CD14-positive monocyte (primary cell): ENCODE measurements at regions not wholly inside any gene's neighbourhood (a gene's known extent, or its start where the extent isn't known, plus 50 kb on each side); places are given as distances from the start of the nearest gene placed in this dataset.

Source experiments
- DNase-seq, 3 donors: peaks; one replicate each; pipeline ENCODE4 v3.0.0-alpha.2; 2011 to 2022
- H2AFZ ChIP-seq: 2 replicates; pipeline ENCODE4 v1.6.0; 2012; ENCODE audit warnings: mild to moderate bottlenecking, low read depth, low read length, inconsistent platforms; ENCODE audit not compliant: insufficient read depth, poor library complexity, severe bottlenecking
- H3K27ac ChIP-seq, 2 donors: 1 replicate in 1 of 2; 2 replicates in 1 of 2; pipeline ENCODE4 v1.5.1; 2012 to 2013; ENCODE audit warnings: low read length in 2 of 2, control low read depth in 1 of 2, inconsistent platforms in 1 of 2, low read depth in 1 of 2, mild to moderate bottlenecking in 1 of 2
- H3K27me3 ChIP-seq, 2 donors: one replicate each; pipeline versions ENCODE4 v1.6.0 to v1.6.1; 2011 to 2013; ENCODE audit warnings: low read length in 2 of 2; ENCODE audit not compliant: control insufficient read depth in 2 of 2, insufficient read depth in 2 of 2
- H3K36me3 ChIP-seq, 2 donors: replicated peaks in 1 of 2; 1 replicate in 1 of 2; 2 replicates in 1 of 2; pipeline versions ENCODE4 v1.5.1 to v1.6.1; 2012 to 2013; ENCODE audit warnings: low read length in 2 of 2, control low read depth in 1 of 2, inconsistent platforms in 1 of 2, mild to moderate bottlenecking in 1 of 2; ENCODE audit not compliant: insufficient read depth in 2 of 2, control insufficient read depth in 1 of 2
- H3K4me1 ChIP-seq, 2 donors: 1 replicate in 1 of 2; 2 replicates in 1 of 2; pipeline versions ENCODE4 v1.5.1 to v1.6.1; 2012 to 2013; ENCODE audit warnings: low read length in 2 of 2, control low read depth in 1 of 2, inconsistent platforms in 1 of 2, mild to moderate bottlenecking in 1 of 2, moderate library complexity in 1 of 2; ENCODE audit not compliant: insufficient read depth in 2 of 2, control insufficient read depth in 1 of 2
- H3K4me2 ChIP-seq: replicated peaks from 2 replicates; pipeline ENCODE3; 2012; ENCODE audit warnings: low read length, moderate library complexity, mild to moderate bottlenecking; ENCODE audit not compliant: poor library complexity, severe bottlenecking; ENCODE audit errors: extremely low read depth
- H3K4me3 ChIP-seq, 3 experiments: fragments of 200-600 bp in 1 of 3; sonication (generic) in 1 of 3; replicated peaks in 1 of 3; 1 replicate in 2 of 3; 2 replicates in 1 of 3; pipeline ENCODE4 v1.5.1; 2011 to 2013; ENCODE audit warnings: low read length in 3 of 3, mild to moderate bottlenecking in 3 of 3, control low read depth in 2 of 3, low read depth in 2 of 3, inconsistent platforms in 1 of 3, moderate library complexity in 1 of 3
- H3K79me2 ChIP-seq: 2 replicates; pipeline ENCODE4 v1.6.0; 2012; ENCODE audit warnings: mild to moderate bottlenecking, control low read depth, inconsistent platforms, low read length, moderate library complexity; ENCODE audit not compliant: insufficient read depth
- H3K9ac ChIP-seq: 2 replicates; pipeline ENCODE4 v1.6.0; 2017; ENCODE audit warnings: low read length, mild to moderate bottlenecking; ENCODE audit not compliant: insufficient read depth, poor library complexity, severe bottlenecking
- H3K9me3 ChIP-seq, 2 donors: replicated peaks in 1 of 2; 1 replicate in 1 of 2; 2 replicates in 1 of 2; pipeline versions ENCODE4 v1.5.1 to v1.6.1; 2012 to 2013; ENCODE audit warnings: low read length in 2 of 2, control low read depth in 1 of 2; ENCODE audit not compliant: control insufficient read depth in 1 of 2, insufficient read depth in 1 of 2
- H4K20me1 ChIP-seq: 2 replicates; pipeline ENCODE4 v1.6.0; 2012; ENCODE audit warnings: mild to moderate bottlenecking, low read length, control low read depth, moderate library complexity; ENCODE audit not compliant: insufficient read depth
- H3K27ac Mint-ChIP-seq, 7 donors: one replicate each; pipeline ENCODE4 v1.8.0; 2020; ENCODE audit warnings: mild to moderate bottlenecking in 7 of 7, mixed read lengths in 7 of 7, moderate library complexity in 6 of 7, inconsistent platforms in 2 of 7
- H3K27me3 Mint-ChIP-seq, 3 donors: one replicate each; pipeline ENCODE4 v1.8.0; 2021 to 2022; ENCODE audit warnings: low read depth in 3 of 3, mild to moderate bottlenecking in 3 of 3, mixed read lengths in 3 of 3, moderate library complexity in 3 of 3, inconsistent platforms in 1 of 3
- H3K36me3 Mint-ChIP-seq, 2 donors: one replicate each; pipeline ENCODE4 v1.8.0; 2020; ENCODE audit warnings: mixed read lengths in 2 of 2, inconsistent platforms in 1 of 2, mild to moderate bottlenecking in 1 of 2
- H3K4me1 Mint-ChIP-seq: one replicate; pipeline ENCODE4 v1.8.0; 2020; ENCODE audit warnings: mild to moderate bottlenecking, mixed read lengths
- H3K4me3 Mint-ChIP-seq, 2 donors: one replicate each; pipeline ENCODE4 v1.8.0; 2020; ENCODE audit warnings: mild to moderate bottlenecking in 2 of 2, mixed read lengths in 2 of 2, moderate library complexity in 1 of 2
- H3K9me3 Mint-ChIP-seq, 7 donors: one replicate each; pipeline ENCODE4 v1.8.0; 2020 to 2022; ENCODE audit warnings: mixed read lengths in 7 of 7, mild to moderate bottlenecking in 6 of 7, moderate library complexity in 6 of 7, inconsistent platforms in 2 of 7
- CTCF ChIP-seq: fragments of 200-600 bp; IDR thresholded peaks from one replicate; pipeline ENCODE4 v1.8.0; 2022; ENCODE audit warnings: antibody characterized with exemption, mild to moderate bottlenecking
- WGBS: methylation state at CpG from one replicate; pipeline ENCODE4 v1.1.5; 2013; ENCODE audit warnings: missing lambda C conversion rate; ENCODE audit not compliant: insufficient coverage; 5-methylcytosine and 5-hydroxymethylcytosine counted together
- intact Hi-C, 2 donors: fragments of 100-400 bp; cut with micrococcal nuclease; formaldehyde crosslinking; loops; one replicate each; pipeline versions ENCODE4 v1.15.0 to v1.15.1; 2023

GRCh38 chr20:30610751-30611150 lies 646.7 kb upstream of the DEFB115 start:
- intact Hi-C loops, result no loop called here
- H3K4me1 ChIP-seq, result no peaks in the 10 kb centered on the region
- TF ChIP-seq CTCF, result no peak
- no peak for DNase-seq
- WGBS, result 96% methylated on average over 2 of the region's 4 CpGs
- H3K79me2 ChIP-seq, result no peaks in the 10 kb centered on the region
- no peak overlapping the region for H3K9ac ChIP-seq
- Mint-ChIP-seq H3K4me3 (no peak overlapping the region), H3K27me3 (peaks cover 0 to 2% (median 2%) of the 10 kb centered on the region in 3 donors), H3K27ac (no peak overlapping the region), H3K9me3 (peaks cover 7 to 55% (median 28%) of the 10 kb centered on the region in 7 donors), H3K36me3 (no peaks in the 10 kb centered on the region), H3K4me1 (no peaks in the 10 kb centered on the region)
- H3K36me3 ChIP-seq, result no peaks in the 10 kb centered on the region
- H2AFZ ChIP-seq, result no peak overlapping the region
- no peaks in the 10 kb centered on the region for H3K27me3 ChIP-seq
- no peak overlapping the region for H3K27ac ChIP-seq
- H3K4me2 ChIP-seq, result no peak overlapping the region
- H4K20me1 ChIP-seq, result no peaks in the 10 kb centered on the region
- no peak overlapping the region for H3K4me3 ChIP-seq
- peaks cover 53 to 73% of the 10 kb centered on the region in 2 donors for H3K9me3 ChIP-seq

- no peak overlapping the region for H3K9ac ChIP-seq
- H3K36me3 Mint-ChIP-seq, result no peaks in the 10 kb centered on the region
- no peak for DNase-seq
- H3K4me2 ChIP-seq, result no peak overlapping the region
- no peaks in the 10 kb centered on the region for H3K27me3 ChIP-seq
- no peaks in the 10 kb centered on the region for H3K4me1 ChIP-seq
- no peak overlapping the region for H3K4me3 Mint-ChIP-seq
- peaks cover 10 to 61% (median 32%) of the 10 kb centered on the region in 7 donors for H3K9me3 Mint-ChIP-seq
- H3K4me1 Mint-ChIP-seq, result no peaks in the 10 kb centered on the region
- TF ChIP-seq CTCF, result no peak
- H2AFZ ChIP-seq, result no peak overlapping the region
- peaks cover 0 to 2% (median 2%) of the 10 kb centered on the region in 3 donors for H3K27me3 Mint-ChIP-seq
- peaks cover 60 to 74% of the 10 kb centered on the region in 2 donors for H3K9me3 ChIP-seq
- H3K27ac Mint-ChIP-seq, result no peak overlapping the region
- H4K20me1 ChIP-seq, result no peaks in the 10 kb centered on the region
- no peak overlapping the region for H3K4me3 ChIP-seq
- no peaks in the 10 kb centered on the region for H3K79me2 ChIP-seq
- 87% methylated on average over 9 of the region's 15 CpGs for WGBS
- H3K36me3 ChIP-seq, result no peaks in the 10 kb centered on the region
- H3K27ac ChIP-seq, result no peak overlapping the region
- intact Hi-C loops, result no loop called here
These were observed 646.1 kb upstream of the DEFB115 start for GRCh38 chr20:30611239-30611984.
